ENCODE measurements at regions not wholly inside any gene's neighbourhood (a gene's known extent, or its start where the extent isn't known, plus 50 kb on each side); places are given as distances from the start of the nearest gene placed in this dataset.

- no peak for DNase-seq (ENCODE audit: low spot score)
Measured at GRCh38 chr12:77777274-77777673, 53.4 kb upstream of the NAV3 start.

- DNase-seq (ENCODE audit: low spot score): no peak
Measured at GRCh38 chr12:77774761-77775160, 55.9 kb upstream of the NAV3 start.

GRCh38 chr12:77772676-77773298 is 57.9 kb upstream of the NAV3 start:
- DNase-seq (ENCODE audit: low spot score): no peak

GRCh38 chr12:77768558-77768957 is 62.1 kb upstream of the NAV3 start:
- no peak for DNase-seq (ENCODE audit: low spot score)

GRCh38 chr12:77767756-77768343 is 62.8 kb upstream of the NAV3 start:
- DNase-seq (ENCODE audit: low spot score): no peak

GRCh38 chr12:77767335-77767734 is 63.4 kb upstream of the NAV3 start:
- no peak for DNase-seq (ENCODE audit: low spot score)

GRCh38 chr12:77766224-77766623 is 64.5 kb upstream of the NAV3 start:
- no peak for DNase-seq (ENCODE audit: low spot score)

- DNase-seq (ENCODE audit: low spot score): no peak
Measured at GRCh38 chr12:77761286-77761685, 69.4 kb upstream of the NAV3 start.

GRCh38 chr12:77760271-77761025 is 70.2 kb upstream of the NAV3 start:
- DNase-seq (ENCODE audit: low spot score): no peak

- no peak for DNase-seq (ENCODE audit: low spot score)
Measured at GRCh38 chr12:77754086-77754485, 76.6 kb upstream of the NAV3 start.

- DNase-seq (ENCODE audit: low spot score): no peak
Measured at GRCh38 chr12:77751939-77752338, 78.8 kb upstream of the NAV3 start.

- peak; percentile 0 for DNase-seq (ENCODE audit: low spot score)
Measured at GRCh38 chr12:77746096-77746495, 84.6 kb upstream of the NAV3 start.

- no peak for DNase-seq (ENCODE audit: low spot score)
Measured at GRCh38 chr12:77745624-77746023, 85.1 kb upstream of the NAV3 start.

- DNase-seq (ENCODE audit: low spot score): no peak
Measured at GRCh38 chr12:77742631-77743030, 88.1 kb upstream of the NAV3 start.

- DNase-seq (ENCODE audit: low spot score): no peak
Measured at GRCh38 chr12:77741974-77742517, 88.6 kb upstream of the NAV3 start.

- DNase-seq (ENCODE audit: low spot score): no peak
Measured at GRCh38 chr12:77736219-77736965, 94.3 kb upstream of the NAV3 start.

- DNase-seq (ENCODE audit: low spot score): no peak
Measured at GRCh38 chr12:77734214-77734883, 96.3 kb upstream of the NAV3 start.

- DNase-seq (ENCODE audit: low spot score): no peak
Measured at GRCh38 chr12:77728018-77728417, 102.7 kb upstream of the NAV3 start.

- DNase-seq (ENCODE audit: low spot score): no peak
Measured at GRCh38 chr12:77727442-77728001, 103.2 kb upstream of the NAV3 start.

- no peak for DNase-seq (ENCODE audit: low spot score)
Measured at GRCh38 chr12:77725611-77726010, 105.1 kb upstream of the NAV3 start.

- no peak for DNase-seq (ENCODE audit: low spot score)
Measured at GRCh38 chr12:77724367-77724957, 106.2 kb upstream of the NAV3 start.
